22Rv1 (cell line): ENCODE measurements at regions not wholly inside any gene's neighbourhood (a gene's known extent, or its start where the extent isn't known, plus 50 kb on each side); places are given as distances from the start of the nearest gene placed in this dataset.

Experiments
- ZFX ChIP-seq: fragments of 450-650 bp; IDR thresholded peaks from 2 replicates; pipeline ENCODE4 v1.6.1; 2017; ENCODE audit warnings: antibody characterized with exemption, borderline replicate concordance
- TF ChIP-seq, protein P1 (sequence below): fragments of 450-650 bp; IDR thresholded peaks from 2 replicates; pipeline ENCODE4 v1.5.1; 2017; ENCODE audit warnings: mild to moderate bottlenecking

DNA sequence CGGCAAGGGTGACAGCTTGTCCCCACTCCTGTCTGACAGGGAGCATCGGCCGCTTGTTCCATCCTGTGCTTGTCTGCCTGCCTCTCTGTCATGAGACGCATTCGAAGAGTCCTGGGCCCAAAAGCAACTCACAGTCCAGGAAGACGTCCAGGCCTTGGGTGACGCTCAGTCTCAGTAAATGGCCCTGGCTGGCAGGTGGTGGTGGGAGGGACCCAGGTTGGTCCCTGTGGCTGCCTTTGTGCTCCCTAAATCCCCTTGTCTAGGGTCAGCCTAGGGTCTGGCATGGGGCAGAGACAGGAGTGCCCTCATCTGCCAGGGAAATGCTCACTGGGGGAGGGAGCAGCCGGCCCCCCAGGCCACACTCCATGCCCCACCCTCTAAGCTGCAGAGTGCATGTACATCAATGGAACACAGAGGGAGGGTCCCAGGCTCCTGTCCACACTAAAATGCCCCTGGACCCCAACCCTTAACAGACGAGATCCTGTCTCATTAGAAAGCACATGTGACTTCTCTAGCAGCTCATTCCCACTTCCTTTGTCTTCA, 295.2 kb upstream of the ZNF32 start:
- TF ChIP-seq, protein P1, sequence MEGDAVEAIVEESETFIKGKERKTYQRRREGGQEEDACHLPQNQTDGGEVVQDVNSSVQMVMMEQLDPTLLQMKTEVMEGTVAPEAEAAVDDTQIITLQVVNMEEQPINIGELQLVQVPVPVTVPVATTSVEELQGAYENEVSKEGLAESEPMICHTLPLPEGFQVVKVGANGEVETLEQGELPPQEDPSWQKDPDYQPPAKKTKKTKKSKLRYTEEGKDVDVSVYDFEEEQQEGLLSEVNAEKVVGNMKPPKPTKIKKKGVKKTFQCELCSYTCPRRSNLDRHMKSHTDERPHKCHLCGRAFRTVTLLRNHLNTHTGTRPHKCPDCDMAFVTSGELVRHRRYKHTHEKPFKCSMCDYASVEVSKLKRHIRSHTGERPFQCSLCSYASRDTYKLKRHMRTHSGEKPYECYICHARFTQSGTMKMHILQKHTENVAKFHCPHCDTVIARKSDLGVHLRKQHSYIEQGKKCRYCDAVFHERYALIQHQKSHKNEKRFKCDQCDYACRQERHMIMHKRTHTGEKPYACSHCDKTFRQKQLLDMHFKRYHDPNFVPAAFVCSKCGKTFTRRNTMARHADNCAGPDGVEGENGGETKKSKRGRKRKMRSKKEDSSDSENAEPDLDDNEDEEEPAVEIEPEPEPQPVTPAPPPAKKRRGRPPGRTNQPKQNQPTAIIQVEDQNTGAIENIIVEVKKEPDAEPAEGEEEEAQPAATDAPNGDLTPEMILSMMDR: no peak
- TF ChIP-seq ZFX: no peak
